CD14-positive monocyte (primary cell): ENCODE measurements at regions not wholly inside any gene's neighbourhood (a gene's known extent, or its start where the extent isn't known, plus 50 kb on each side); places are given as distances from the start of the nearest gene placed in this dataset.

Source experiments
- DNase-seq, 3 donors: peaks; one replicate each; pipeline ENCODE4 v3.0.0-alpha.2; 2011 to 2022
- H2AFZ ChIP-seq: 2 replicates; pipeline ENCODE4 v1.6.0; 2012; ENCODE audit warnings: mild to moderate bottlenecking, low read depth, low read length, inconsistent platforms; ENCODE audit not compliant: insufficient read depth, poor library complexity, severe bottlenecking
- H3K27ac ChIP-seq, 2 donors: 1 replicate in 1 of 2; 2 replicates in 1 of 2; pipeline ENCODE4 v1.5.1; 2012 to 2013; ENCODE audit warnings: low read length in 2 of 2, control low read depth in 1 of 2, inconsistent platforms in 1 of 2, low read depth in 1 of 2, mild to moderate bottlenecking in 1 of 2
- H3K27me3 ChIP-seq, 2 donors: one replicate each; pipeline versions ENCODE4 v1.6.0 to v1.6.1; 2011 to 2013; ENCODE audit warnings: low read length in 2 of 2; ENCODE audit not compliant: control insufficient read depth in 2 of 2, insufficient read depth in 2 of 2
- H3K36me3 ChIP-seq, 2 donors: replicated peaks in 1 of 2; 1 replicate in 1 of 2; 2 replicates in 1 of 2; pipeline versions ENCODE4 v1.5.1 to v1.6.1; 2012 to 2013; ENCODE audit warnings: low read length in 2 of 2, control low read depth in 1 of 2, inconsistent platforms in 1 of 2, mild to moderate bottlenecking in 1 of 2; ENCODE audit not compliant: insufficient read depth in 2 of 2, control insufficient read depth in 1 of 2
- H3K4me1 ChIP-seq, 2 donors: 1 replicate in 1 of 2; 2 replicates in 1 of 2; pipeline versions ENCODE4 v1.5.1 to v1.6.1; 2012 to 2013; ENCODE audit warnings: low read length in 2 of 2, control low read depth in 1 of 2, inconsistent platforms in 1 of 2, mild to moderate bottlenecking in 1 of 2, moderate library complexity in 1 of 2; ENCODE audit not compliant: insufficient read depth in 2 of 2, control insufficient read depth in 1 of 2
- H3K4me2 ChIP-seq: replicated peaks from 2 replicates; pipeline ENCODE3; 2012; ENCODE audit warnings: low read length, moderate library complexity, mild to moderate bottlenecking; ENCODE audit not compliant: poor library complexity, severe bottlenecking; ENCODE audit errors: extremely low read depth
- H3K4me3 ChIP-seq, 3 experiments: fragments of 200-600 bp in 1 of 3; sonication (generic) in 1 of 3; replicated peaks in 1 of 3; 1 replicate in 2 of 3; 2 replicates in 1 of 3; pipeline ENCODE4 v1.5.1; 2011 to 2013; ENCODE audit warnings: low read length in 3 of 3, mild to moderate bottlenecking in 3 of 3, control low read depth in 2 of 3, low read depth in 2 of 3, inconsistent platforms in 1 of 3, moderate library complexity in 1 of 3
- H3K79me2 ChIP-seq: 2 replicates; pipeline ENCODE4 v1.6.0; 2012; ENCODE audit warnings: mild to moderate bottlenecking, control low read depth, inconsistent platforms, low read length, moderate library complexity; ENCODE audit not compliant: insufficient read depth
- H3K9ac ChIP-seq: 2 replicates; pipeline ENCODE4 v1.6.0; 2017; ENCODE audit warnings: low read length, mild to moderate bottlenecking; ENCODE audit not compliant: insufficient read depth, poor library complexity, severe bottlenecking
- H3K9me3 ChIP-seq, 2 donors: replicated peaks in 1 of 2; 1 replicate in 1 of 2; 2 replicates in 1 of 2; pipeline versions ENCODE4 v1.5.1 to v1.6.1; 2012 to 2013; ENCODE audit warnings: low read length in 2 of 2, control low read depth in 1 of 2; ENCODE audit not compliant: control insufficient read depth in 1 of 2, insufficient read depth in 1 of 2
- H4K20me1 ChIP-seq: 2 replicates; pipeline ENCODE4 v1.6.0; 2012; ENCODE audit warnings: mild to moderate bottlenecking, low read length, control low read depth, moderate library complexity; ENCODE audit not compliant: insufficient read depth
- H3K27ac Mint-ChIP-seq, 7 donors: one replicate each; pipeline ENCODE4 v1.8.0; 2020; ENCODE audit warnings: mild to moderate bottlenecking in 7 of 7, mixed read lengths in 7 of 7, moderate library complexity in 6 of 7, inconsistent platforms in 2 of 7
- H3K27me3 Mint-ChIP-seq, 3 donors: one replicate each; pipeline ENCODE4 v1.8.0; 2021 to 2022; ENCODE audit warnings: low read depth in 3 of 3, mild to moderate bottlenecking in 3 of 3, mixed read lengths in 3 of 3, moderate library complexity in 3 of 3, inconsistent platforms in 1 of 3
- H3K36me3 Mint-ChIP-seq, 2 donors: one replicate each; pipeline ENCODE4 v1.8.0; 2020; ENCODE audit warnings: mixed read lengths in 2 of 2, inconsistent platforms in 1 of 2, mild to moderate bottlenecking in 1 of 2
- H3K4me1 Mint-ChIP-seq: one replicate; pipeline ENCODE4 v1.8.0; 2020; ENCODE audit warnings: mild to moderate bottlenecking, mixed read lengths
- H3K4me3 Mint-ChIP-seq, 2 donors: one replicate each; pipeline ENCODE4 v1.8.0; 2020; ENCODE audit warnings: mild to moderate bottlenecking in 2 of 2, mixed read lengths in 2 of 2, moderate library complexity in 1 of 2
- H3K9me3 Mint-ChIP-seq, 7 donors: one replicate each; pipeline ENCODE4 v1.8.0; 2020 to 2022; ENCODE audit warnings: mixed read lengths in 7 of 7, mild to moderate bottlenecking in 6 of 7, moderate library complexity in 6 of 7, inconsistent platforms in 2 of 7
- CTCF ChIP-seq: fragments of 200-600 bp; IDR thresholded peaks from one replicate; pipeline ENCODE4 v1.8.0; 2022; ENCODE audit warnings: antibody characterized with exemption, mild to moderate bottlenecking
- WGBS: methylation state at CpG from one replicate; pipeline ENCODE4 v1.1.5; 2013; ENCODE audit warnings: missing lambda C conversion rate; ENCODE audit not compliant: insufficient coverage; 5-methylcytosine and 5-hydroxymethylcytosine counted together
- intact Hi-C, 2 donors: fragments of 100-400 bp; cut with micrococcal nuclease; formaldehyde crosslinking; loops; one replicate each; pipeline versions ENCODE4 v1.15.0 to v1.15.1; 2023

GRCh38 chr2:84238907-84239306 lies 220.2 kb downstream of the SUCLG1 start:
- Histone ChIP-seq H3K79me2 (no peaks in the 10 kb centered on the region), H3K4me1 (no peaks in the 10 kb centered on the region), H3K27ac (no peak overlapping the region), H4K20me1 (no peaks in the 10 kb centered on the region), H3K9me3 (no peaks in the 10 kb centered on the region), H3K9ac (no peak overlapping the region), H3K4me2 (no peak overlapping the region), H3K4me3 (no peak overlapping the region), H3K36me3 (no peaks in the 10 kb centered on the region), H2AFZ (no peak overlapping the region), H3K27me3 (no peaks in the 10 kb centered on the region)
- no peak for TF ChIP-seq CTCF
- WGBS: 52% methylated on average over 2 of the region's 2 CpGs
- H3K27ac Mint-ChIP-seq: no peak overlapping the region
- no peak for DNase-seq
- no peaks in the 10 kb centered on the region for H3K36me3 Mint-ChIP-seq
- H3K4me1 Mint-ChIP-seq: peaks cover 2% of the 10 kb centered on the region
- no peaks in the 10 kb centered on the region for H3K27me3 Mint-ChIP-seq
- peaks cover 0 to 4% (median 2%) of the 10 kb centered on the region in 7 donors for H3K9me3 Mint-ChIP-seq
- intact Hi-C loops: no loop called here
- H3K4me3 Mint-ChIP-seq: no peak overlapping the region

GRCh38 chr2:84236288-84236687 lies 222.8 kb downstream of the SUCLG1 start:
- Mint-ChIP-seq H3K4me1 (no peaks in the 10 kb centered on the region), H3K27me3 (peaks cover 0 to 2% (median 0%) of the 10 kb centered on the region in 3 donors), H3K36me3 (no peaks in the 10 kb centered on the region), H3K9me3 (peaks cover 0 to 6% (median 2%) of the 10 kb centered on the region in 7 donors), H3K4me3 (no peak overlapping the region), H3K27ac (no peak overlapping the region)
- H3K9me3 ChIP-seq: no peaks in the 10 kb centered on the region
- H3K36me3 ChIP-seq: no peaks in the 10 kb centered on the region
- no peak for TF ChIP-seq CTCF
- H3K4me2 ChIP-seq: no peak overlapping the region
- H3K9ac ChIP-seq: no peak overlapping the region
- no peak overlapping the region for H3K27ac ChIP-seq
- H3K4me3 ChIP-seq: no peak overlapping the region
- H3K27me3 ChIP-seq: no peaks in the 10 kb centered on the region
- no peaks in the 10 kb centered on the region for H3K4me1 ChIP-seq
- WGBS: 93% methylated on average over 4 of the region's 7 CpGs
- H2AFZ ChIP-seq: no peak overlapping the region
- no peak for DNase-seq
- intact Hi-C loops: no loop called here
- H3K79me2 ChIP-seq: no peaks in the 10 kb centered on the region
- no peaks in the 10 kb centered on the region for H4K20me1 ChIP-seq
